Spleen (tissue), 7 donors: ENCODE measurements at regions not wholly inside any gene's neighbourhood (a gene's known extent, or its start where the extent isn't known, plus 50 kb on each side); places are given as distances from the start of the nearest gene placed in this dataset.

Experiments used
- POLR2AphosphoS5 ChIP-seq, 3 donors: sonication (generic); formaldehyde crosslinking; IDR thresholded peaks; one replicate each; pipeline ENCODE4 v1.5.1; 2017; ENCODE audit warnings: antibody characterized with exemption in 3 of 3
- TF ChIP-seq, protein P1 (sequence below), 11 experiments: fragments of 200-600 bp in 7 of 11; fragments of 450-650 bp in 4 of 11; sonication (generic) in 4 of 11; IDR thresholded peaks in 8 of 11; conservative IDR thresholded peaks in 3 of 11; 1 replicate in 7 of 11; 2 replicates in 4 of 11; pipeline versions ENCODE4 v1.4.0 to v1.8.0; 2016 to 2021; ENCODE audit warnings: antibody characterized with exemption in 11 of 11, inconsistent platforms in 4 of 11, mild to moderate bottlenecking in 1 of 11
- donor health status: DM: no; HTN: no; CAD: no; lungs with moderate emphysema.
- donor health status: DM: no; HTN: no; CAD: no.
- donor health status: DM: no; HTN: no; CAD: no.

DNA sequence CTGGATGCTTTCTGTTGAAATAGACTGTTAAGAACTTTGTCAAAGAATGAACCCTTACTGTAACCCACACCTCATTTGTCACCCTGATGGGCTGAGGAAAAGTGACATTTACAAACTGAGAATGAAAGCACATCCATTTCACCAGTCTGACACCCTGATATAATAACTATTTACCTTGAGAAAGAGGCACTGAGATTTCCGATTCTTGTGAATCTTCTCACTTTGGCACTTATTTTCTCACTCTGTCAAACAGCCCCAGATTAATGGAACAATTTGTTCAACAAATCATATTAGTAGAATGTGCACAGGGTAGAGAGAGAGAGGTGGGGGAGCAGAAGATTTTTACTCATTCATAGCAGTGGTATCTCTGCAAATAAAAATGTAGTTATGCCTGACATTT is 606.9 kb downstream of the MCTP2 start:
- TF ChIP-seq, protein P1, sequence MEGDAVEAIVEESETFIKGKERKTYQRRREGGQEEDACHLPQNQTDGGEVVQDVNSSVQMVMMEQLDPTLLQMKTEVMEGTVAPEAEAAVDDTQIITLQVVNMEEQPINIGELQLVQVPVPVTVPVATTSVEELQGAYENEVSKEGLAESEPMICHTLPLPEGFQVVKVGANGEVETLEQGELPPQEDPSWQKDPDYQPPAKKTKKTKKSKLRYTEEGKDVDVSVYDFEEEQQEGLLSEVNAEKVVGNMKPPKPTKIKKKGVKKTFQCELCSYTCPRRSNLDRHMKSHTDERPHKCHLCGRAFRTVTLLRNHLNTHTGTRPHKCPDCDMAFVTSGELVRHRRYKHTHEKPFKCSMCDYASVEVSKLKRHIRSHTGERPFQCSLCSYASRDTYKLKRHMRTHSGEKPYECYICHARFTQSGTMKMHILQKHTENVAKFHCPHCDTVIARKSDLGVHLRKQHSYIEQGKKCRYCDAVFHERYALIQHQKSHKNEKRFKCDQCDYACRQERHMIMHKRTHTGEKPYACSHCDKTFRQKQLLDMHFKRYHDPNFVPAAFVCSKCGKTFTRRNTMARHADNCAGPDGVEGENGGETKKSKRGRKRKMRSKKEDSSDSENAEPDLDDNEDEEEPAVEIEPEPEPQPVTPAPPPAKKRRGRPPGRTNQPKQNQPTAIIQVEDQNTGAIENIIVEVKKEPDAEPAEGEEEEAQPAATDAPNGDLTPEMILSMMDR (IDR thresholded peaks at IDR 0.05 in 8 of 11, conservative IDR thresholded peaks at IDR 0.05 in 3 of 11), result no peak
- TF ChIP-seq POLR2AphosphoS5 (IDR thresholded peaks at IDR 0.05), result no peak
